OCI-LY7 (cell line): ENCODE measurements at regions not wholly inside any gene's neighbourhood (a gene's known extent, or its start where the extent isn't known, plus 50 kb on each side); places are given as distances from the start of the nearest gene placed in this dataset.
"Not testable (repeated sequence)": the region's sequence is repeated elsewhere in the genome, so short reads cannot be mapped to it uniquely, and the experiment has no call there.

Experiments used
- BruUV-seq: library from RNA; stranded (reverse); fragments of 400-500 nt; replicated peaks from 2 replicates; lab custom pipeline; 2021; lab: Mats Ljungman, UMichigan
- CTCF ChIA-PET: fragments of 300-600 bp; sonication (Branson Sonifier 250); formaldehyde crosslinking; loops from one replicate; lab custom pipeline; 2022; ENCODE audit warnings: antibody characterized with exemption; ENCODE audit not compliant: unreplicated experiment; lab: Charles Lee
- POLR2A ChIA-PET: fragments of 300-600 bp; sonication (Branson Sonifier 250); formaldehyde crosslinking; loops from one replicate; lab custom pipeline; 2022; ENCODE audit warnings: antibody characterized with exemption; lab: Charles Lee
- DNase-seq: peaks from one replicate; pipeline ENCODE4 v3.0.0-alpha.2; 2015; ENCODE audit warnings: low spot score
- H2AFZ ChIP-seq: fragments of 200-600 bp; sonication (generic), shearing (Covaris generic); 2 replicates; pipeline ENCODE4 v1.6.1; 2014; ENCODE audit warnings: mild to moderate bottlenecking, antibody characterized with exemption, low read length, moderate library complexity
- H3K27ac ChIP-seq: fragments of 200-600 bp; sonication (generic); 2 replicates; pipeline ENCODE4 v1.5.1; 2014; ENCODE audit warnings: mixed run types, low read depth, mild to moderate bottlenecking, moderate library complexity, low read length, inconsistent platforms; ENCODE audit not compliant: poor library complexity, severe bottlenecking
- H3K36me3 ChIP-seq: fragments of 200-600 bp; sonication (generic); 2 replicates; pipeline ENCODE4 v1.6.1; 2014; ENCODE audit warnings: mild to moderate bottlenecking, antibody characterized with exemption, low read length, moderate library complexity, mixed read lengths; ENCODE audit not compliant: insufficient read depth
- H3K4me1 ChIP-seq: fragments of 200-600 bp; sonication (generic); 2 replicates; pipeline ENCODE4 v1.5.1; 2014; ENCODE audit warnings: mild to moderate bottlenecking, low read length; ENCODE audit not compliant: insufficient read depth, poor library complexity, severe bottlenecking
- H3K4me2 ChIP-seq: fragments of 200-600 bp; sonication (generic); 2 replicates; pipeline ENCODE4 v1.6.1; 2014; ENCODE audit warnings: mild to moderate bottlenecking, low read length
- H3K4me3 ChIP-seq: fragments of 200-600 bp; sonication (generic); 2 replicates; pipeline ENCODE4 v1.5.1; 2014; ENCODE audit warnings: mild to moderate bottlenecking, low read depth, low read length; ENCODE audit not compliant: poor library complexity, severe bottlenecking
- H3K79me2 ChIP-seq: fragments of 200-600 bp; sonication (generic); 2 replicates; pipeline ENCODE4 v1.6.1; 2016; ENCODE audit warnings: low read depth, mild to moderate bottlenecking, low read length, moderate library complexity, mixed read lengths; ENCODE audit not compliant: insufficient read depth
- H3K9me2 ChIP-seq: fragments of 200-600 bp; sonication (generic); 2 replicates; pipeline ENCODE4 v1.6.1; 2016; ENCODE audit warnings: mild to moderate bottlenecking, low read length, mixed read lengths; ENCODE audit not compliant: insufficient read depth
- H3K9me3 ChIP-seq: fragments of 200-600 bp; sonication (generic); 2 replicates; pipeline ENCODE4 v1.6.1; 2014; ENCODE audit warnings: mild to moderate bottlenecking, mixed run types, low read length, mixed read lengths
- H4K20me1 ChIP-seq: fragments of 200-600 bp; sonication (generic); 2 replicates; pipeline ENCODE4 v1.6.1; 2014; ENCODE audit warnings: mild to moderate bottlenecking, antibody characterized with exemption, low read length, moderate library complexity, mixed read lengths; ENCODE audit not compliant: insufficient read depth
- CTCF ChIP-seq: fragments of 200-600 bp; sonication (generic); conservative IDR thresholded peaks from 2 replicates; pipeline ENCODE4 v1.5.1; 2014; ENCODE audit warnings: mild to moderate bottlenecking, antibody characterized with exemption, low read length, moderate library complexity, mixed read lengths
- EZH2phosphoT487 ChIP-seq: fragments of 200-600 bp; sonication (generic); IDR thresholded peaks from 2 replicates; pipeline ENCODE4 v1.6.1; 2018; ENCODE audit warnings: low read depth, borderline replicate concordance, mild to moderate bottlenecking, mixed run types, antibody characterized with exemption, low read length, moderate library complexity, mixed read lengths
- intact Hi-C: fragments of 100-400 bp; cut with micrococcal nuclease; formaldehyde crosslinking; loops from one replicate; pipeline ENCODE4 v1.10.0; 2022; ENCODE audit not compliant: unreplicated experiment

- H3K9me2 ChIP-seq: no peaks in the 10 kb centered on the region
- no peak for TF ChIP-seq EZH2phosphoT487
- no peak for TF ChIP-seq CTCF
- intact Hi-C loops: no loop called here
- no peaks in the 10 kb centered on the region for H3K36me3 ChIP-seq
- no peaks in the 10 kb centered on the region for H3K4me1 ChIP-seq
- no peaks in the 10 kb centered on the region for H3K79me2 ChIP-seq
- ChIA-PET CTCF (no interaction called here), POLR2A (interaction anchor here (0.7 to 1.5 kb wide), 3 partner anchors 12 to 19 kb away, joined by 3 to 6 read pairs (median 4); no protein-coding TSS in a partner anchor)
- no peak overlapping the region for H2AFZ ChIP-seq
- no peak overlapping the region for H3K4me2 ChIP-seq
- H3K9me3 ChIP-seq: no peaks in the 10 kb centered on the region
- H4K20me1 ChIP-seq: no peaks in the 10 kb centered on the region
- no peak for DNase-seq
- no peak overlapping the region for H3K4me3 ChIP-seq
- no peak overlapping the region for H3K27ac ChIP-seq
- no TSS peak for BruUV-seq
Measured at GRCh38 chr6:139699335-139699734, 324.9 kb upstream of the CITED2 start.

GRCh38 chr6:139698526-139699176 is 324.2 kb upstream of the CITED2 start:
- H2AFZ ChIP-seq: no peak overlapping the region
- no peak for TF ChIP-seq EZH2phosphoT487
- TF ChIP-seq CTCF: no peak
- H3K4me2 ChIP-seq: no peak overlapping the region
- H3K4me1 ChIP-seq: no peaks in the 10 kb centered on the region
- ChIA-PET CTCF (no interaction called here), POLR2A (interaction anchor here (0.5 to 1.5 kb wide), 4 partner anchors 12 to 1623 kb away, joined by 3 to 6 read pairs (median 4); no protein-coding TSS in a partner anchor)
- H3K4me3 ChIP-seq: no peak overlapping the region
- no peaks in the 10 kb centered on the region for H3K36me3 ChIP-seq
- no peaks in the 10 kb centered on the region for H4K20me1 ChIP-seq
- intact Hi-C loops: no loop called here
- no TSS peak for BruUV-seq
- no peaks in the 10 kb centered on the region for H3K9me3 ChIP-seq
- no peaks in the 10 kb centered on the region for H3K79me2 ChIP-seq
- no peak overlapping the region for H3K27ac ChIP-seq
- no peaks in the 10 kb centered on the region for H3K9me2 ChIP-seq
- DNase-seq: no peak

- H3K79me2 ChIP-seq, intact Hi-C loops, H2AFZ ChIP-seq, DNase-seq, H3K4me2 ChIP-seq, BruUV-seq, H3K4me3 ChIP-seq, H4K20me1 ChIP-seq, CTCF ChIA-PET, H3K9me2 ChIP-seq, H3K9me3 ChIP-seq, H3K36me3 ChIP-seq, H3K4me1 ChIP-seq, H3K27ac ChIP-seq: not testable (repeated sequence)
- POLR2A ChIA-PET: interaction anchor here (0.5 to 1.5 kb wide), 2 partner anchors 12 to 1622 kb away, joined by 4 read pairs; no protein-coding TSS in a partner anchor
Measured at GRCh38 chr6:139697856-139698255, 323.4 kb upstream of the CITED2 start.

GRCh38 chr6:139696991-139697390 is 322.5 kb upstream of the CITED2 start:
- H3K4me2 ChIP-seq, DNase-seq, H3K27ac ChIP-seq, POLR2A ChIA-PET, H3K9me2 ChIP-seq, H2AFZ ChIP-seq, intact Hi-C loops, H3K4me1 ChIP-seq, H3K4me3 ChIP-seq, H3K36me3 ChIP-seq, H3K9me3 ChIP-seq, H4K20me1 ChIP-seq, BruUV-seq, H3K79me2 ChIP-seq, CTCF ChIA-PET: not testable (repeated sequence)
